Astrocyte (in vitro differentiated cells and primary cell): ENCODE measurements at regions not wholly inside any gene's neighbourhood (a gene's known extent, or its start where the extent isn't known, plus 50 kb on each side); places are given as distances from the start of the nearest gene placed in this dataset.

Source experiments
- DNase-seq: peaks from one replicate; pipeline ENCODE4 v3.0.0-alpha.2; 2010; ENCODE audit warnings: low read depth
- FAIRE-seq: peaks from 2 replicates; lab custom pipeline; 2011; peaks lifted over from hg19 to GRCh38; lab: Jason Lieb, UNC
- H2AFZ ChIP-seq: 2 replicates; pipeline ENCODE4 v1.6.0; 2012; ENCODE audit warnings: low read depth, low read length, inconsistent platforms
- H3K27ac ChIP-seq: 2 replicates; pipeline ENCODE4 v1.5.1; 2011; ENCODE audit warnings: low read depth, low read length, inconsistent platforms
- H3K27me3 ChIP-seq: 2 replicates; pipeline ENCODE4 v1.6.0; 2011; ENCODE audit warnings: low read length, inconsistent platforms; ENCODE audit not compliant: insufficient read depth
- H3K36me3 ChIP-seq: 2 replicates; pipeline ENCODE4 v1.5.1; 2011; ENCODE audit warnings: low read length, inconsistent platforms; ENCODE audit not compliant: insufficient read depth
- H3K4me1 ChIP-seq: 2 replicates; pipeline ENCODE4 v1.5.1; 2011; ENCODE audit warnings: low read length, inconsistent platforms; ENCODE audit not compliant: insufficient read depth
- H3K4me2 ChIP-seq: 2 replicates; pipeline ENCODE4 v1.6.0; 2012; ENCODE audit warnings: low read length, inconsistent platforms
- H3K4me3 ChIP-seq: 2 replicates; pipeline ENCODE4 v1.5.1; 2011; ENCODE audit warnings: low read depth, mild to moderate bottlenecking, low read length, inconsistent platforms; ENCODE audit not compliant: insufficient read depth
- H3K79me2 ChIP-seq: 2 replicates; pipeline ENCODE4 v1.6.0; 2012; ENCODE audit warnings: mild to moderate bottlenecking, low read length, inconsistent platforms; ENCODE audit not compliant: insufficient read depth
- H3K9ac ChIP-seq: 2 replicates; pipeline ENCODE4 v1.6.0; 2012; ENCODE audit warnings: mild to moderate bottlenecking, low read length, inconsistent platforms
- H3K9me3 ChIP-seq: 2 replicates; pipeline ENCODE4 v1.5.1; 2012; ENCODE audit warnings: low read depth, mild to moderate bottlenecking, low read length, inconsistent platforms; ENCODE audit not compliant: insufficient read depth
- H4K20me1 ChIP-seq: 2 replicates; pipeline ENCODE4 v1.6.0; 2012; ENCODE audit warnings: low read length, inconsistent platforms; ENCODE audit not compliant: insufficient read depth
- H3K27ac Mint-ChIP-seq: one replicate; pipeline ENCODE4 v1.8.0; 2021; ENCODE audit warnings: mild to moderate bottlenecking, mixed read lengths; ENCODE audit not compliant: unreplicated experiment
- H3K27me3 Mint-ChIP-seq: one replicate; pipeline ENCODE4 v1.8.0; 2021; ENCODE audit warnings: low read depth, mixed read lengths; ENCODE audit not compliant: unreplicated experiment
- H3K36me3 Mint-ChIP-seq: one replicate; pipeline ENCODE4 v1.8.0; 2021; ENCODE audit warnings: low read depth, mixed read lengths; ENCODE audit not compliant: unreplicated experiment
- H3K4me1 Mint-ChIP-seq: one replicate; pipeline ENCODE4 v1.8.0; 2021; ENCODE audit warnings: low read depth, mixed read lengths; ENCODE audit not compliant: unreplicated experiment
- H3K4me3 Mint-ChIP-seq: one replicate; pipeline ENCODE4 v1.8.0; 2021; ENCODE audit warnings: mild to moderate bottlenecking, moderate library complexity, mixed read lengths; ENCODE audit not compliant: unreplicated experiment
- H3K9me3 Mint-ChIP-seq: one replicate; pipeline ENCODE4 v1.8.0; 2021; ENCODE audit warnings: mild to moderate bottlenecking, mixed read lengths; ENCODE audit not compliant: unreplicated experiment
- EZH2 ChIP-seq: IDR thresholded peaks from 2 replicates; pipeline ENCODE4 v1.6.1; 2012; ENCODE audit warnings: mild to moderate bottlenecking, low read length, inconsistent platforms; ENCODE audit not compliant: insufficient read depth
- TF ChIP-seq, protein P1 (sequence below): IDR thresholded peaks from 2 replicates; pipeline ENCODE4 v1.5.1; 2011; ENCODE audit warnings: low read depth, mild to moderate bottlenecking, inconsistent platforms, low read length, moderate library complexity; ENCODE audit not compliant: insufficient read depth

DNA sequence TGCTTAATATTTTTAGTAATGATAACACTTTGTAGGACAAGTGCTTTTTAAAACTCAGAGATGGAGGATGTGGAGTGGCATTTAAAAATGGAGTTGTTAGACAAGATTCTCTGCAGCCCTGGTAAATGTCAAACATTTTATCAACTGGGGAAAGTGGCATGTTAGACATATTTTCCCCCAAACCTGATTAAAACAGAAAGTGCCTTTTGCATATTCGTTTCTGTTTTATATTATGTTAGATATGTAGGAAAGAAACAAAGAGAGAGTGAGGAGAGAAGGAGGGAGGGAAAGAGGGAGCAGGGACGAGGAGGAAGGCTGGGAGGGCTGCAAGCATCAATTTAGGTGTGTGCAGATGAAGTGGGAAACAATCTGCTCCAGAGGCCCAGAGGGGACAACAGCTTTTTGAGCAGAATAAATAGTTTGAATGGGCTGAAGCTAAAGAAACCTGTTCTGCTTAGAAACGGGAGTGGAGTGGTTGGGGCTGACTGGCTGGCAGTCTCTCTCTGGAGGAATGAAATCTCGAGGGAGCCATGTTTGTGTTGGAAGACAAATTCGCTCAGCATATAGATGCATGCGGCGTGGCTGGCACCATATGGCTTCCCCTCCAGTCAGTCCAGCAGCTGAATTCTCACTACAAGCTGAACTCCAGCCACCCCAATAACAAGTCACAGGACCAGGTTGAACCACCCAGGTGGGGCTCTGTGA is 502.2 kb downstream of the AJAP1 start:
- H3K9ac ChIP-seq, result no peak overlapping the region
- TF ChIP-seq EZH2, result no peak
- TF ChIP-seq, protein P1, sequence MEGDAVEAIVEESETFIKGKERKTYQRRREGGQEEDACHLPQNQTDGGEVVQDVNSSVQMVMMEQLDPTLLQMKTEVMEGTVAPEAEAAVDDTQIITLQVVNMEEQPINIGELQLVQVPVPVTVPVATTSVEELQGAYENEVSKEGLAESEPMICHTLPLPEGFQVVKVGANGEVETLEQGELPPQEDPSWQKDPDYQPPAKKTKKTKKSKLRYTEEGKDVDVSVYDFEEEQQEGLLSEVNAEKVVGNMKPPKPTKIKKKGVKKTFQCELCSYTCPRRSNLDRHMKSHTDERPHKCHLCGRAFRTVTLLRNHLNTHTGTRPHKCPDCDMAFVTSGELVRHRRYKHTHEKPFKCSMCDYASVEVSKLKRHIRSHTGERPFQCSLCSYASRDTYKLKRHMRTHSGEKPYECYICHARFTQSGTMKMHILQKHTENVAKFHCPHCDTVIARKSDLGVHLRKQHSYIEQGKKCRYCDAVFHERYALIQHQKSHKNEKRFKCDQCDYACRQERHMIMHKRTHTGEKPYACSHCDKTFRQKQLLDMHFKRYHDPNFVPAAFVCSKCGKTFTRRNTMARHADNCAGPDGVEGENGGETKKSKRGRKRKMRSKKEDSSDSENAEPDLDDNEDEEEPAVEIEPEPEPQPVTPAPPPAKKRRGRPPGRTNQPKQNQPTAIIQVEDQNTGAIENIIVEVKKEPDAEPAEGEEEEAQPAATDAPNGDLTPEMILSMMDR, result no peak
- no peak overlapping the region for H3K4me2 ChIP-seq
- no peak overlapping the region for H2AFZ ChIP-seq
- peaks cover 23% of the 10 kb centered on the region for H3K27me3 Mint-ChIP-seq
- peaks cover 14% of the 10 kb centered on the region for H3K9me3 Mint-ChIP-seq
- DNase-seq, result no peak
- no peak overlapping the region for H3K4me3 ChIP-seq
- no peak overlapping the region for H3K27ac Mint-ChIP-seq
- no peak overlapping the region for H3K4me3 Mint-ChIP-seq
- H4K20me1 ChIP-seq, result no peaks in the 10 kb centered on the region
- no peak for FAIRE-seq
- H3K4me1 Mint-ChIP-seq, result no peaks in the 10 kb centered on the region
- H3K36me3 Mint-ChIP-seq, result no peaks in the 10 kb centered on the region
- no peaks in the 10 kb centered on the region for H3K36me3 ChIP-seq
- H3K79me2 ChIP-seq, result no peaks in the 10 kb centered on the region
- H3K4me1 ChIP-seq, result no peaks in the 10 kb centered on the region
- H3K27ac ChIP-seq, result no peak overlapping the region
- H3K27me3 ChIP-seq, result no peaks in the 10 kb centered on the region
- H3K9me3 ChIP-seq, result peaks cover 9% of the 10 kb centered on the region

DNA sequence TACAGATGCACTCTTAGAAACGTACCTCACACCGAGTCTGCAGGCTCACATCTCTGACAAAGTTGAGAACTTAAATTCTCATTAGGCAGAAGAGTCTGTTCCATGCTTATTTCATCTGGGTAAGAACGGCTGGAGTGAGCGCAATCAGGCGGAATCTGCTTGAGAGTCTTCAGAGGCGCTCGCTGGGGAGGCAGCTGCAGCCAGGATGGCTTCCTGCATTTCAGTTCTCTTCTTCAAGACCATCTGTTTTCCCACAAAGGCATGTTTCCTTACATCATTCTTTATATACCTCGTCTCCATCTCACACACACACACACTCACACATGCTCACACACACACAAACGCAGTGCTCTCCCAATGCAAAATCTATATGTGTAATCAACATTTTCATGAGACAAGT is 497.1 kb downstream of the AJAP1 start:
- no peak overlapping the region for H3K4me2 ChIP-seq
- H3K9ac ChIP-seq, result no peak overlapping the region
- H3K27me3 ChIP-seq, result no peaks in the 10 kb centered on the region
- H3K79me2 ChIP-seq, result no peaks in the 10 kb centered on the region
- peaks cover 39% of the 10 kb centered on the region for H3K27me3 Mint-ChIP-seq
- FAIRE-seq (no peak), DNase-seq (no peak)
- H3K4me1 Mint-ChIP-seq, result no peaks in the 10 kb centered on the region
- no peak overlapping the region for H3K27ac ChIP-seq
- no peak overlapping the region for H2AFZ ChIP-seq
- H3K4me3 ChIP-seq, result no peak overlapping the region
- H3K9me3 Mint-ChIP-seq, result peaks cover 10% of the 10 kb centered on the region
- no peak overlapping the region for H3K27ac Mint-ChIP-seq
- H3K36me3 Mint-ChIP-seq, result no peaks in the 10 kb centered on the region
- no peaks in the 10 kb centered on the region for H3K4me1 ChIP-seq
- TF ChIP-seq, protein P1, result no peak
- TF ChIP-seq EZH2, result no peak
- H3K9me3 ChIP-seq, result peaks cover 8% of the 10 kb centered on the region
- H3K4me3 Mint-ChIP-seq, result no peak overlapping the region
- H3K36me3 ChIP-seq, result no peaks in the 10 kb centered on the region
- H4K20me1 ChIP-seq, result no peaks in the 10 kb centered on the region

DNA sequence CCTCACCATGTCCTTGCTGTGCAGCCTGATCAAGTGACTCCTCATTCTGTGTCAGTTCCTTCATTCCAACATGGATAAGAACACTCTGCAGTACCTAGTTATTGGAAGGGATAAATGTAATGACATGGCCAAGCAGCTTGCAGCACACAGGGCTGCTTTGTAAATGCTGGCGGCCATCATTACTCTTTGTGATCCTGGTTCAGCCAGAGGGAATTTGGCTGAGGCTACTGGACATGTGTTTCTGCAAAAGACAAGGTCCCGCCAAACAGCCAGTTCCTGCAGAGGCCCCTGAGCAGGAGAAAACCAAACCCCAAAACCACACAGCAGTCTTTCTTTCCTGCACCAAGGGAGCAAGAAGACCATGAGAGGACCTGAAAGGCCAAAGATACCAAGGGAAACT is 495.8 kb downstream of the AJAP1 start:
- no peak overlapping the region for H3K4me2 ChIP-seq
- no peak overlapping the region for H3K27ac ChIP-seq
- Mint-ChIP-seq H3K27ac (no peak overlapping the region), H3K36me3 (no peaks in the 10 kb centered on the region), H3K4me1 (no peaks in the 10 kb centered on the region), H3K9me3 (peaks cover 12% of the 10 kb centered on the region), H3K4me3 (no peak overlapping the region), H3K27me3 (peaks cover 46% of the 10 kb centered on the region)
- H4K20me1 ChIP-seq, result no peaks in the 10 kb centered on the region
- no peak overlapping the region for H2AFZ ChIP-seq
- H3K4me3 ChIP-seq, result no peak overlapping the region
- H3K4me1 ChIP-seq, result no peaks in the 10 kb centered on the region
- no peaks in the 10 kb centered on the region for H3K27me3 ChIP-seq
- H3K9me3 ChIP-seq, result peaks cover 8% of the 10 kb centered on the region
- no peak for DNase-seq
- FAIRE-seq, result no peak
- H3K36me3 ChIP-seq, result no peaks in the 10 kb centered on the region
- TF ChIP-seq, protein P1, result no peak
- TF ChIP-seq EZH2, result no peak
- no peaks in the 10 kb centered on the region for H3K79me2 ChIP-seq
- no peak overlapping the region for H3K9ac ChIP-seq
